ENCODE measurements at regions not wholly inside any gene's neighbourhood (a gene's known extent, or its start where the extent isn't known, plus 50 kb on each side); places are given as distances from the start of the nearest gene placed in this dataset.

DNA sequence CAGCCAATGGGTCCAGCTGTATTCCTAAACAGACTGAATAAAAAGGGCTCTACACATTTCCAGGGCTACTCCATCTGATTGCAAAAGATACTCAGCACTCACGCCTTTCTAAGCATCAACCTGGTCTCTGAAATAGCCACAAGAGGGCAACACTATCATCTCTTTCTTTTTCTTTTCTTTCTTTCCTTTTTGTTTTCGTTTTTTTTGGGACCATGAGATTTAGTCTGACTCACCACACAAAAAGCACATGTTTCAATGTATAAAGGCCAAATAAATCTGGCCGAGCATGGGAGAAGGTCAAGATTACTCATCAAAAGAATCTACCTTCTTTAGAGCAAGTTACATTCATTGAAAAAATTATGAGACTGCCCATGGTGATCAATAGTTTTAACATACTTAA lies 805.6 kb upstream of the ARGLU1 start:
- no peak for DNase-seq
- H3K4me3 ChIP-seq (replicated peaks in 1 of 3): no peak overlapping the region
- no peaks in the 10 kb centered on the region for H3K9me3 ChIP-seq
- intact Hi-C loops (cut with DNase I): no loop called here
- no peaks in the 10 kb centered on the region for H3K27me3 ChIP-seq
- TF ChIP-seq, protein P1, sequence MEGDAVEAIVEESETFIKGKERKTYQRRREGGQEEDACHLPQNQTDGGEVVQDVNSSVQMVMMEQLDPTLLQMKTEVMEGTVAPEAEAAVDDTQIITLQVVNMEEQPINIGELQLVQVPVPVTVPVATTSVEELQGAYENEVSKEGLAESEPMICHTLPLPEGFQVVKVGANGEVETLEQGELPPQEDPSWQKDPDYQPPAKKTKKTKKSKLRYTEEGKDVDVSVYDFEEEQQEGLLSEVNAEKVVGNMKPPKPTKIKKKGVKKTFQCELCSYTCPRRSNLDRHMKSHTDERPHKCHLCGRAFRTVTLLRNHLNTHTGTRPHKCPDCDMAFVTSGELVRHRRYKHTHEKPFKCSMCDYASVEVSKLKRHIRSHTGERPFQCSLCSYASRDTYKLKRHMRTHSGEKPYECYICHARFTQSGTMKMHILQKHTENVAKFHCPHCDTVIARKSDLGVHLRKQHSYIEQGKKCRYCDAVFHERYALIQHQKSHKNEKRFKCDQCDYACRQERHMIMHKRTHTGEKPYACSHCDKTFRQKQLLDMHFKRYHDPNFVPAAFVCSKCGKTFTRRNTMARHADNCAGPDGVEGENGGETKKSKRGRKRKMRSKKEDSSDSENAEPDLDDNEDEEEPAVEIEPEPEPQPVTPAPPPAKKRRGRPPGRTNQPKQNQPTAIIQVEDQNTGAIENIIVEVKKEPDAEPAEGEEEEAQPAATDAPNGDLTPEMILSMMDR (IDR thresholded peaks at IDR 0.05): peak in 3 of 6 experiments; percentile 29 to 51 (median 44)
- no peak for TF ChIP-seq POLR2A (IDR thresholded peaks at IDR 0.05)
- 7 to 8% methylated on average over 3 of the region's 3 CpGs for WGBS, 2 donors
- H3K4me1 ChIP-seq: no peaks in the 10 kb centered on the region
- no peak overlapping the region for H3K27ac ChIP-seq
- H3K36me3 ChIP-seq: no peaks in the 10 kb centered on the region

DNA sequence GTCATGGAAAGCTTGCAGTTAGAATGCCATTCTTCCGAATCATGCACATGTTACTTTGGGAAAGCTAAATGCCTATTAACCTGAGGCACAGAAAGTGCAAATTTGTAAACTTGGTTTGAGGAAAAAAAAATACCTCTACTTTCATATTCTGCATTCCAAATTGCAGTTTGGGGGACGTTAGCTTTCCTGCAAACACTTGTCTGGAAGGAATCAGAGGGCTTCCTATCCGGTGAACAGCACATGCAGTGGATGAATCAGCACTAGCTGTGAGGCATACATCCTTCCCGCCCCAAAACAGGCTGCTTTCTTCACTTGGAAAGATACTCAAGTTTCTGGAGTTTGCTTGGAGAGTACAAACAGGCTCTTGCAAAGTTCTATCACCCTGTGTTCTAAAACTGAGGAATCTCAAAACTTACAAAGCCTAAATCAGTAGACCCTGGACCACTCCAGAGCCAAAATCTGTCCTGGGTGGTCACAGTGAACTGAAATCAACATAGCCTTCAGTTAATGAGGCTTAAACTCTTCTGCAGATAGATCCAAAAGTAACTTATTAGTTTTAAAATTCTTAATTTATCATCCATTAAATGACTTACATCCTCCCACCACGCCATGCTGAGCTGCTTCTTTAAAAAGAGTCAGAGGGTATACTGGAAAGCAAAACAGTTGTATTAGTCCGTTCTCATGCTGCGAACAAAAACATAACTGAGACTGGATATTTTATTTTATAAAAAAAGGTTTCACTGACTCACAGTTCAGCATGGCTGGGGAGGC lies 802.3 kb upstream of the ARGLU1 start:
- Histone ChIP-seq H3K4me1 (no peaks in the 10 kb centered on the region), H3K36me3 (no peaks in the 10 kb centered on the region), H3K27me3 (no peaks in the 10 kb centered on the region), H3K27ac (no peak overlapping the region), H3K4me3 (replicated peaks in 1 of 3) (no peak overlapping the region), H3K9me3 (no peaks in the 10 kb centered on the region)
- no peak for DNase-seq
- 71 to 73% methylated on average over 7 of the region's 7 CpGs for WGBS, 2 donors
- TF ChIP-seq, protein P1 (IDR thresholded peaks at IDR 0.05): no peak
- TF ChIP-seq POLR2A (IDR thresholded peaks at IDR 0.05): no peak
- intact Hi-C loops (cut with DNase I): no loop called here

DNA sequence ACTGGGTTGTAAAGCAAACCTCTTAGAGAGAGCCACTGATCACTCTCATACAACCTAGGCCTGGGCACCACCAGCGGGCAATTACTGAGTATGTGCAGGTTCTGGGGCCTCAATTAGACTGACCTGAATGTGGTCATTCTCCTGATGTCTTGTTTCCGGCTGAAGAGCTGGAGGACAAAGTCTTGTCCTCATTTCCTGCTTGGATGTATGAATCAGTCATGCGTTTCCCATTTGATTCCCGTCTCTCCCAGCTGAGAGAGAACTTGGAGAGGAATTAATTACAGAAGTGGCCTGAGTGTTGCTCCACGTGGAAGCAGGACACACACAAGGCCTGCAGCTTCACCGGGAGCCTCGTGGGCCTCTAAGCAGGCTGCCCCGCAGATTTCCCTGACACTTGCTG lies 799.3 kb upstream of the ARGLU1 start:
- no peaks in the 10 kb centered on the region for H3K9me3 ChIP-seq
- no peak for TF ChIP-seq POLR2A (IDR thresholded peaks at IDR 0.05)
- TF ChIP-seq, protein P1 (IDR thresholded peaks at IDR 0.05): no peak
- no peaks in the 10 kb centered on the region for H3K4me1 ChIP-seq
- 65 to 66% methylated on average over 8 of the region's 8 CpGs for WGBS, 2 donors
- no peak for DNase-seq
- no peak overlapping the region for H3K27ac ChIP-seq
- H3K36me3 ChIP-seq: no peaks in the 10 kb centered on the region
- H3K4me3 ChIP-seq (replicated peaks in 1 of 3): no peak overlapping the region
- no peaks in the 10 kb centered on the region for H3K27me3 ChIP-seq
- intact Hi-C loops (cut with DNase I): no loop called here

DNA sequence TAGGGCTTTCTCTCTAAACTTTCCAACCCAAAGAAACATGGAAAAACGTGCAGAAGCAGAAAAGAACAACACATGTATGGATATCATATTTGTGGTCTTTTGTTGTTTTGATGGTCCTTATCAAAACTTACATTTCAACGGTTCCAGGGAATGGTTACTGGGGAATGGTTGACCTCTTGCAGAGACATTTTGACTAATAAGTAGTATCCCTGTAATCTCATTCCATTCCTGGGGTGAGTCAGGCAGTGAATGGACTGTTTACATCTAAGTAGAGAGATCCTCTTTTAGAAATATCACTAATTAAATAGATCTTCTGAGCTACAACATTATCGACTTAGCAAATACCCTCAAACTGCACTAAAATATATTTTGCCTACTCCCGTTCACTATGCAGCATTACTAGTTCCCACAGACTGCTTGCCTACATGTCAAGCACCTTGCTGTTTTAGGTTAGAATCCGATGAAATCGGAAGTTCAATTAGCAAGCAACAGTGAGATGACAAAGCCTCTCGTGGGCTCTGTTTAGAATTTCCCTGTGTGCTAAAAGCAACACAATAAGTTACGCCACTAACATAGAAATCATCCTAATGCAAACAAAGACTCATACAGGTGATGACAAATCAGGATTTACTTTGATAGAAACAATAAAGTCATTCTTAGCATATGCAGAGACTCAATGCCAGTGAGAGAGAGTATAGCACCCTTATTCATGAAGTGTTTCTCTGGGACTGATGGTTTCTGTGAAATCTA lies 797.7 kb upstream of the ARGLU1 start:
- TF ChIP-seq, protein P1 (IDR thresholded peaks at IDR 0.05): no peak
- TF ChIP-seq POLR2A (IDR thresholded peaks at IDR 0.05): no peak
- no peaks in the 10 kb centered on the region for H3K36me3 ChIP-seq
- intact Hi-C loops (cut with DNase I): no loop called here
- no peak for DNase-seq
- 71 to 72% methylated on average over 8 of the region's 8 CpGs for WGBS, 2 donors
- H3K27ac ChIP-seq: no peak overlapping the region
- H3K4me3 ChIP-seq (replicated peaks in 1 of 3): no peak overlapping the region
- no peaks in the 10 kb centered on the region for H3K9me3 ChIP-seq
- no peaks in the 10 kb centered on the region for H3K4me1 ChIP-seq
- H3K27me3 ChIP-seq: no peaks in the 10 kb centered on the region

DNA sequence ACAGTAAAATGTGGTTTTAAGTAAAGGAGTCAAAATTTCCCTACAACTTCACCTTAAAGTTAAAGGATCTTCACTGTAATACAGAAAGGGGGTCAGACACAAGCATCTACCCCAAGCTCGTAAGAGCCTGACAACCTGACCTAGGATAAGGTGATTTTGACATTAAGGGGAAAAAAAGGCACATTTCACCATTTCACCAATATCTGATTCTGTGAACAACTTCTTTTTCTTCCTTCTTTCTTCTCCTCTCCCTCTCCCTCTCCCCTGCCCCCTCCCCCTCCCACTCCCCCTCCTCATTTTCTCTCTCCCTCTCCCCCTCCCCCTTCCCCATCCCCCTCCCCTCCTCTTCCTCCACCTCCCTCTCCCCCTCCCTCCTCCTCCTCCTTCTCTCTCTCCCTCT lies 796.7 kb upstream of the ARGLU1 start:
- DNase-seq: no peak
- Histone ChIP-seq H3K27me3 (no peaks in the 10 kb centered on the region), H3K36me3 (no peaks in the 10 kb centered on the region), H3K27ac (no peak overlapping the region), H3K4me1 (no peaks in the 10 kb centered on the region), H3K4me3 (replicated peaks in 1 of 3) (no peak overlapping the region), H3K9me3 (no peaks in the 10 kb centered on the region)
- intact Hi-C loops (cut with DNase I): no loop called here
- WGBS, 2 donors: 65 to 90% methylated on average over 1 of the region's 1 CpG
- TF ChIP-seq POLR2A (IDR thresholded peaks at IDR 0.05): no peak
- TF ChIP-seq, protein P1 (IDR thresholded peaks at IDR 0.05): no peak

Data from thyroid gland (tissue), 4 donors.